GM12891 (cell line): ENCODE measurements at regions not wholly inside any gene's neighbourhood (a gene's known extent, or its start where the extent isn't known, plus 50 kb on each side); places are given as distances from the start of the nearest gene placed in this dataset.

Source experiments
- POLR2A ChIP-seq: IDR thresholded peaks from 2 replicates; pipeline ENCODE4 v1.6.1; 2011; ENCODE audit warnings: low read depth, low read length, control low read depth
- POLR2AphosphoS5 ChIP-seq: IDR thresholded peaks from 2 replicates; pipeline ENCODE4 v1.6.1; 2011; ENCODE audit warnings: low read depth, low read length, control low read depth
- TAF1 ChIP-seq: IDR thresholded peaks from 2 replicates; pipeline ENCODE4 v1.6.1; 2011; ENCODE audit warnings: low read depth, low read length, control low read depth

GRCh38 chr16:54509456-54509855 is 222.9 kb upstream of the IRX3 start:
- TF ChIP-seq TAF1 (no peak), POLR2A (no peak), POLR2AphosphoS5 (no peak)
